HCT116 (cell line): ENCODE measurements at regions not wholly inside any gene's neighbourhood (a gene's known extent, or its start where the extent isn't known, plus 50 kb on each side); places are given as distances from the start of the nearest gene placed in this dataset.

ENCODE experiments used
- ATAC-seq: fragments of 200-7000 bp; cut with Tn5 transposase; 2 replicates; pipeline ENCODE4 v1.9.1; 2020; ENCODE audit warnings: mild to moderate bottlenecking, moderate library complexity
- BruUV-seq: library from RNA; stranded (reverse); fragments of 400-500 nt; replicated peaks from 2 replicates; lab custom pipeline; 2021; lab: Mats Ljungman, UMichigan
- CTCF ChIA-PET: fragments of 300-600 bp; sonication (Branson Sonifier 250); formaldehyde crosslinking; loops from one replicate; lab custom pipeline; 2021; ENCODE audit warnings: antibody characterized with exemption; lab: Charles Lee
- POLR2A ChIA-PET: fragments of 300-600, 350-600 bp; sonication (Branson Sonifier 250); formaldehyde crosslinking; loops from one replicate; lab custom pipeline; 2021; ENCODE audit warnings: antibody characterized with exemption; lab: Charles Lee
- RAD21 ChIA-PET, 2 experiments: fragments of 300-600 bp; sonication (Branson Sonifier 250); formaldehyde crosslinking; loops; one replicate each; lab custom pipeline; 2023; ENCODE audit warnings: low total read pairs in 2 of 2; ENCODE audit not compliant: uncharacterized antibody in 2 of 2, unreplicated experiment in 2 of 2, low non-redundant PET in 1 of 2; lab: Charles Lee
- DNase-seq: peaks from one replicate; pipeline ENCODE4 v3.0.0-alpha.2; 2010; ENCODE audit warnings: low read depth, low spot score
- H2AFZ ChIP-seq: fragments of 200-600 bp; shearing (Covaris generic), sonication (generic); 2 replicates; pipeline ENCODE4 v1.6.1; 2017; ENCODE audit warnings: low read depth, mixed run types, mixed read lengths, antibody characterized with exemption, low read length; ENCODE audit not compliant: poor library complexity, severe bottlenecking
- H3K27ac ChIP-seq: 2 replicates; pipeline ENCODE4 v1.5.1; 2012; ENCODE audit warnings: low read depth, low read length
- H3K27me3 ChIP-seq: fragments of 200-600 bp; sonication (generic); 2 replicates; pipeline ENCODE4 v1.6.1; 2016; ENCODE audit warnings: mixed run types, low read length, mixed read lengths; ENCODE audit not compliant: insufficient read depth
- H3K36me3 ChIP-seq, 2 experiments: fragments of 200-500 bp in 1 of 2; fragments of 200-600 bp in 1 of 2; sonication (Bioruptor generic) in 1 of 2; sonication (generic) in 1 of 2; 2 replicates each; pipeline versions ENCODE4 v1.5.1 to v1.6.1; 2014 to 2016; ENCODE audit warnings: low read length in 2 of 2, inconsistent platforms in 1 of 2, mixed read lengths in 1 of 2, mixed run types in 1 of 2; ENCODE audit not compliant: insufficient read depth in 2 of 2, control insufficient read depth in 1 of 2
- H3K4me1 ChIP-seq, 2 experiments: fragments of 200-600 bp in 1 of 2; sonication (generic) in 1 of 2; 2 replicates each; pipeline versions ENCODE4 v1.5.1 to v1.6.1; 2012 to 2017; ENCODE audit warnings: low read length in 2 of 2, inconsistent platforms in 1 of 2, mild to moderate bottlenecking in 1 of 2, mixed read lengths in 1 of 2, mixed run types in 1 of 2, moderate library complexity in 1 of 2; ENCODE audit not compliant: insufficient read depth in 2 of 2, control insufficient read depth in 1 of 2
- H3K4me2 ChIP-seq: fragments of 200-600 bp; sonication (generic); 2 replicates; pipeline ENCODE4 v1.6.1; 2017; ENCODE audit warnings: mixed run types, low read length, mixed read lengths
- H3K4me3 ChIP-seq, 2 experiments: fragments of 200-600 bp in 1 of 2; sonication (generic) in 1 of 2; replicated peaks in 1 of 2; 2 replicates each; pipeline ENCODE4 v1.5.1; 2011 to 2016; ENCODE audit warnings: low read length in 2 of 2, control low read depth in 1 of 2, low read depth in 1 of 2, mild to moderate bottlenecking in 1 of 2, mixed read lengths in 1 of 2, mixed run types in 1 of 2
- H3K79me2 ChIP-seq: fragments of 200-600 bp; sonication (generic); 2 replicates; pipeline ENCODE4 v1.6.1; 2017; ENCODE audit warnings: mild to moderate bottlenecking, mixed run types, low read length, moderate library complexity, mixed read lengths; ENCODE audit not compliant: insufficient read depth
- H3K9ac ChIP-seq: fragments of 200-600 bp; sonication (generic); 2 replicates; pipeline ENCODE4 v1.6.1; 2016; ENCODE audit warnings: low read length, mixed read lengths
- H3K9me2 ChIP-seq: fragments of 200-600 bp; sonication (generic), shearing (Covaris generic); 2 replicates; pipeline ENCODE4 v1.6.1; 2017; ENCODE audit warnings: mixed run types, mild to moderate bottlenecking, moderate library complexity; ENCODE audit not compliant: insufficient read depth
- H3K9me3 ChIP-seq, 2 experiments: fragments of 200-500 bp in 1 of 2; fragments of 200-600 bp in 1 of 2; sonication (Bioruptor generic) in 1 of 2; sonication (generic) in 1 of 2; 2 replicates each; pipeline ENCODE4 v1.6.1; 2014 to 2017; ENCODE audit warnings: low read length in 2 of 2, mixed read lengths in 2 of 2, inconsistent platforms in 1 of 2, low read depth in 1 of 2, mild to moderate bottlenecking in 1 of 2, mixed run types in 1 of 2, moderate library complexity in 1 of 2; ENCODE audit not compliant: control insufficient read depth in 1 of 2, insufficient read depth in 1 of 2
- H4K20me1 ChIP-seq: fragments of 200-600 bp; sonication (generic), shearing (Covaris generic); 2 replicates; pipeline ENCODE4 v1.6.1; 2017; ENCODE audit warnings: mixed run types, mild to moderate bottlenecking, moderate library complexity; ENCODE audit not compliant: insufficient read depth
- ATF3 ChIP-seq: IDR thresholded peaks from 2 replicates; pipeline ENCODE4 v1.6.1; 2012
- EGR1 ChIP-seq: IDR thresholded peaks from 2 replicates; pipeline ENCODE4 v1.6.1; 2012; ENCODE audit warnings: low read depth
- ELF1 ChIP-seq: IDR thresholded peaks from 2 replicates; pipeline ENCODE4 v1.6.1; 2012; ENCODE audit warnings: low read depth, borderline replicate concordance
- EZH2 ChIP-seq: fragments of 200-600 bp; sonication (generic); IDR thresholded peaks from 2 replicates; pipeline ENCODE4 v1.6.1; 2017; ENCODE audit warnings: antibody characterized with exemption, mixed run types
- FOSL1 ChIP-seq: IDR thresholded peaks from 2 replicates; pipeline ENCODE4 v1.6.1; 2012; ENCODE audit warnings: low read depth
- JUND ChIP-seq: IDR thresholded peaks from 2 replicates; pipeline ENCODE4 v1.6.1; 2012
- RAD21 ChIP-seq: IDR thresholded peaks from 2 replicates; pipeline ENCODE4 v1.6.1; 2012; ENCODE audit warnings: low read depth, mild to moderate bottlenecking
- SIN3A ChIP-seq: IDR thresholded peaks from 2 replicates; pipeline ENCODE4 v1.6.1; 2012; ENCODE audit warnings: low read depth
- SP1 ChIP-seq: IDR thresholded peaks from 2 replicates; pipeline ENCODE4 v1.6.1; 2012; ENCODE audit warnings: low read depth
- ZBTB33 ChIP-seq: IDR thresholded peaks from 2 replicates; pipeline ENCODE4 v1.6.1; 2011; ENCODE audit warnings: mild to moderate bottlenecking, low read length, moderate library complexity; ENCODE audit not compliant: insufficient replicate concordance; ENCODE audit errors: extremely low read depth
- intact Hi-C: fragments of 100-400 bp; cut with micrococcal nuclease; formaldehyde crosslinking; loops from 2 replicates; pipeline ENCODE4 v1.10.0; 2022
- TF ChIP-seq, protein P1 (sequence below): IDR thresholded peaks from 2 replicates; pipeline ENCODE4 v1.6.1; 2012
- TF ChIP-seq, protein P2 (sequence below), 3 experiments: fragments of 200-600 bp in 1 of 3; sonication (generic) in 1 of 3; IDR thresholded peaks in 2 of 3; conservative IDR thresholded peaks in 1 of 3; 2 replicates each; pipeline ENCODE4 v1.5.1; 2012 to 2017; ENCODE audit warnings: low read depth in 2 of 3, low read length in 2 of 3, antibody characterized with exemption in 1 of 3, borderline replicate concordance in 1 of 3, control low read depth in 1 of 3, mild to moderate bottlenecking in 1 of 3, mixed read lengths in 1 of 3, mixed run types in 1 of 3, moderate library complexity in 1 of 3; ENCODE audit not compliant: insufficient read depth in 1 of 3

DNA sequence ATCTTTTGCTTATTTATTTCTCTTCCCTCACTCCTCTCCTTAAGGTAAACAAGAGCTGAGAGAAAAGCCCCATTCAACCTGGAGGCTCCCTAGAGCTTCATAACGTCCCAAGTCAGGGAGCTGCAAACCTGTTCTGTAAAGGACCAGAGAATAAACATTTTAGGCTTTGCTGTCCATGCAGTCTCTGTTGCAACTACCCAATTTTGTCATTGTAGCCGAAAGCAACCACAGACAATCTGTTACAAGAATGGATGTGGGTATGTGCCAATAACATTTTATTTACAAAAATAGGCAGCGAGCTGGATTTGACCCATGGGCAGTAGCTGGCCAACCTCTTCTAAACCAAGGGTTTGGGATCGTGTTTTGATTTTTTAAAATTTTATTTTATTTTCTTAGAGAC lies 71.3 kb upstream of the TBL1X start:
- no TSS peak for BruUV-seq
- Histone ChIP-seq H3K9ac (no peak overlapping the region), H4K20me1 (no peaks in the 10 kb centered on the region), H3K4me2 (no peak overlapping the region), H3K9me3 (no peaks in the 10 kb centered on the region), H3K4me1 (no peaks in the 10 kb centered on the region), H3K27me3 (no peaks in the 10 kb centered on the region), H2AFZ (no peak overlapping the region), H3K27ac (no peak overlapping the region), H3K4me3 (no peak overlapping the region), H3K9me2 (no peaks in the 10 kb centered on the region), H3K79me2 (no peaks in the 10 kb centered on the region), H3K36me3 (no peaks in the 10 kb centered on the region)
- ChIA-PET CTCF (no interaction called here), RAD21 (no interaction called here), POLR2A (no interaction called here)
- ATAC-seq = no peak
- intact Hi-C loops = no loop called here
- no peak for DNase-seq
- TF ChIP-seq, protein P1, sequence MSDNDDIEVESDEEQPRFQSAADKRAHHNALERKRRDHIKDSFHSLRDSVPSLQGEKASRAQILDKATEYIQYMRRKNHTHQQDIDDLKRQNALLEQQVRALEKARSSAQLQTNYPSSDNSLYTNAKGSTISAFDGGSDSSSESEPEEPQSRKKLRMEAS = no peak
- TF ChIP-seq RAD21 (no peak), ELF1 (no peak), JUND (no peak), SIN3A (no peak), EZH2 (no peak), SP1 (no peak), EGR1 (no peak), FOSL1 (no peak), ATF3 (no peak), ZBTB33 (no peak)
- TF ChIP-seq, protein P2, sequence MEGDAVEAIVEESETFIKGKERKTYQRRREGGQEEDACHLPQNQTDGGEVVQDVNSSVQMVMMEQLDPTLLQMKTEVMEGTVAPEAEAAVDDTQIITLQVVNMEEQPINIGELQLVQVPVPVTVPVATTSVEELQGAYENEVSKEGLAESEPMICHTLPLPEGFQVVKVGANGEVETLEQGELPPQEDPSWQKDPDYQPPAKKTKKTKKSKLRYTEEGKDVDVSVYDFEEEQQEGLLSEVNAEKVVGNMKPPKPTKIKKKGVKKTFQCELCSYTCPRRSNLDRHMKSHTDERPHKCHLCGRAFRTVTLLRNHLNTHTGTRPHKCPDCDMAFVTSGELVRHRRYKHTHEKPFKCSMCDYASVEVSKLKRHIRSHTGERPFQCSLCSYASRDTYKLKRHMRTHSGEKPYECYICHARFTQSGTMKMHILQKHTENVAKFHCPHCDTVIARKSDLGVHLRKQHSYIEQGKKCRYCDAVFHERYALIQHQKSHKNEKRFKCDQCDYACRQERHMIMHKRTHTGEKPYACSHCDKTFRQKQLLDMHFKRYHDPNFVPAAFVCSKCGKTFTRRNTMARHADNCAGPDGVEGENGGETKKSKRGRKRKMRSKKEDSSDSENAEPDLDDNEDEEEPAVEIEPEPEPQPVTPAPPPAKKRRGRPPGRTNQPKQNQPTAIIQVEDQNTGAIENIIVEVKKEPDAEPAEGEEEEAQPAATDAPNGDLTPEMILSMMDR (IDR thresholded peaks at IDR 0.05 in 2 of 3, conservative IDR thresholded peaks at IDR 0.05 in 1 of 3; ENCODE audit: borderline replicate concordance in 1 of 3, insufficient read depth in 1 of 3, low read depth in 2 of 3, low read length in 2 of 3) = no peak
